HuH-7.5 (cell line): ENCODE measurements at regions not wholly inside any gene's neighbourhood (a gene's known extent, or its start where the extent isn't known, plus 50 kb on each side); places are given as distances from the start of the nearest gene placed in this dataset.
A peak's percentile ranks its signal among the peaks of the same experiment; 100 is the strongest.

Experiments used
- DNase-seq: peaks from one replicate; pipeline ENCODE4 v3.0.0; 2011; ENCODE audit warnings: low spot score

GRCh38 chr17:14762736-14763479 is 462.0 kb downstream of the HS3ST3B1 start:
- no peak for DNase-seq

- peak; percentile 48 for DNase-seq
These were observed 460.0 kb downstream of the HS3ST3B1 start for GRCh38 chr17:14760719-14761411.

- no peak for DNase-seq
These were observed 459.3 kb downstream of the HS3ST3B1 start for GRCh38 chr17:14760212-14760611.

- DNase-seq, result no peak
These were observed 458.4 kb downstream of the HS3ST3B1 start for GRCh38 chr17:14759325-14759724.

GRCh38 chr17:14756479-14756878 is 455.6 kb downstream of the HS3ST3B1 start:
- DNase-seq, result no peak

GRCh38 chr17:14755002-14755401 is 454.1 kb downstream of the HS3ST3B1 start:
- no peak for DNase-seq

GRCh38 chr17:14753383-14753782 is 452.5 kb downstream of the HS3ST3B1 start:
- no peak for DNase-seq

GRCh38 chr17:14752011-14752410 is 451.1 kb downstream of the HS3ST3B1 start:
- no peak for DNase-seq

GRCh38 chr17:14750866-14751265 is 450.0 kb downstream of the HS3ST3B1 start:
- no peak for DNase-seq

- no peak for DNase-seq
These were observed 448.4 kb downstream of the HS3ST3B1 start for GRCh38 chr17:14749269-14749668.

- DNase-seq, result no peak
These were observed 447.3 kb downstream of the HS3ST3B1 start for GRCh38 chr17:14748036-14748710.

- no peak for DNase-seq
These were observed 446.7 kb downstream of the HS3ST3B1 start for GRCh38 chr17:14747603-14747950.

GRCh38 chr17:14746822-14747602 is 446.1 kb downstream of the HS3ST3B1 start:
- DNase-seq, result no peak

GRCh38 chr17:14745541-14745940 is 444.7 kb downstream of the HS3ST3B1 start:
- no peak for DNase-seq

GRCh38 chr17:14744761-14745473 is 444.0 kb downstream of the HS3ST3B1 start:
- DNase-seq, result no peak

- DNase-seq, result no peak
These were observed 440.6 kb downstream of the HS3ST3B1 start for GRCh38 chr17:14741491-14741890.

- DNase-seq, result no peak
These were observed 439.0 kb downstream of the HS3ST3B1 start for GRCh38 chr17:14739656-14740431.

GRCh38 chr17:14738652-14738988 is 437.7 kb downstream of the HS3ST3B1 start:
- no peak for DNase-seq

GRCh38 chr17:14737984-14738651 is 437.2 kb downstream of the HS3ST3B1 start:
- DNase-seq, result peak; percentile 63

GRCh38 chr17:14736631-14737030 is 435.8 kb downstream of the HS3ST3B1 start:
- no peak for DNase-seq
